ENCODE measurements at regions not wholly inside any gene's neighbourhood (a gene's known extent, or its start where the extent isn't known, plus 50 kb on each side); places are given as distances from the start of the nearest gene placed in this dataset.

GRCh38 chr1:112322983-112323678 is 72.9 kb upstream of the CTTNBP2NL start:
- TF ChIP-seq, protein P1, sequence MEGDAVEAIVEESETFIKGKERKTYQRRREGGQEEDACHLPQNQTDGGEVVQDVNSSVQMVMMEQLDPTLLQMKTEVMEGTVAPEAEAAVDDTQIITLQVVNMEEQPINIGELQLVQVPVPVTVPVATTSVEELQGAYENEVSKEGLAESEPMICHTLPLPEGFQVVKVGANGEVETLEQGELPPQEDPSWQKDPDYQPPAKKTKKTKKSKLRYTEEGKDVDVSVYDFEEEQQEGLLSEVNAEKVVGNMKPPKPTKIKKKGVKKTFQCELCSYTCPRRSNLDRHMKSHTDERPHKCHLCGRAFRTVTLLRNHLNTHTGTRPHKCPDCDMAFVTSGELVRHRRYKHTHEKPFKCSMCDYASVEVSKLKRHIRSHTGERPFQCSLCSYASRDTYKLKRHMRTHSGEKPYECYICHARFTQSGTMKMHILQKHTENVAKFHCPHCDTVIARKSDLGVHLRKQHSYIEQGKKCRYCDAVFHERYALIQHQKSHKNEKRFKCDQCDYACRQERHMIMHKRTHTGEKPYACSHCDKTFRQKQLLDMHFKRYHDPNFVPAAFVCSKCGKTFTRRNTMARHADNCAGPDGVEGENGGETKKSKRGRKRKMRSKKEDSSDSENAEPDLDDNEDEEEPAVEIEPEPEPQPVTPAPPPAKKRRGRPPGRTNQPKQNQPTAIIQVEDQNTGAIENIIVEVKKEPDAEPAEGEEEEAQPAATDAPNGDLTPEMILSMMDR (IDR thresholded peaks at IDR 0.05; ENCODE audit: low read length) = no peak
- no peak for TF ChIP-seq EZH2 (IDR thresholded peaks at IDR 0.05; ENCODE audit: borderline replicate concordance, low read length)
